ENCODE measurements at regions not wholly inside any gene's neighbourhood (a gene's known extent, or its start where the extent isn't known, plus 50 kb on each side); places are given as distances from the start of the nearest gene placed in this dataset.

DNA sequence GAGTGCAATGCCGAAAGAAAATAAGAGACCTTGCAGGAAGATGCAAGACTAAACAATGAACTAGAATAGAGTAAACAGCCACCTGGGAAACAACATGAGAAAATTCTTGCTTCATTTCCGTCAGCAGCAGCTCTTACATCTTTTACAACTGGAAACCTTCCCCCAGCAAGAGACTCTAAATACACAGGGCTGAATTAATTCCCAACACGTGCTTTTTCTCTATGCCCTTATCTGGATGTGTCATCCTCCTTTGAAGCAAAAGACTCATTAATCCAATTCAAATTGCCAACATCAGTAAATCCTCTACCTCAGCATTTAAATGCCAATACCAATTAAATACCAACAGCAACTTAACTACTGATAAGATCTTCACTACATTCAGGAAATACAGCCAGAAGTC is 99.0 kb upstream of the PDE1C start:
- DNase-seq = no peak

DNA sequence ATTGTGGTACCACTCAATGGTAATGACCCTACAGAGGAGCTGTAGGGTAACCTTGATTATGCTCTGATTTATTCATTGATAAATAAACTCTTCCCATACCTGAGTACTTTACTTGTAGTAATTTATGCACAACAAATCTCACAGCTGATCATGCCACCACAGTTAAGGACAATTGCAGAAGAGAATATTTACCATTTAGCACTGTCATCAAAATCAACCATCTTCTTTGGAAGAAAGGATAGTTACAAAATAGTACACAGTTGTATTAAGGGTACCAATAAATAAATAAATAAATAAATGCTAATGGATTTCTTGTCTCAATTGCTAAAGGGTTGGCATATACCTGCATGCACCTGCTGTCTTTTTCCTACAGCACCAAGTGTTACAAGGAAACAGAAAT is 97.6 kb upstream of the PDE1C start:
- DNase-seq = no peak

DNA sequence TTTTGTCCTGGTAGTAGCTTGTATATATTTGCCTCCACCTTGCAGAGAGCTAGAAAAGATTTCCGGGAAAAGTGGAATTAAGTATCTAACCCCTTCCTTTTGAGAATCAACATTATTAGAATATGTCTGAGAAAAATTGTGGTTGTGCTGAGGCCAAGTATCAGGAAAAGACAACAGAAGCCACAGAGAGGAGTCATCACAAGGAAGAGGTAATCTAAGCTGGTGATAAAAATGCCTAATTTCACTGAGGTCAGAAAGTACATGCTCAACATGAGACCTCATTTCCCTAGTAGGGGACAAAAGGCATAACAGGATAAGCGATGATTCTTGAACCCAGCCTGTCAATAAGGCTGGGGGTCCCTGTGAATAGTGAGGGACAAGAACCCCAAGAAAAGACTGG is 97.0 kb upstream of the PDE1C start:
- DNase-seq = no peak

DNA sequence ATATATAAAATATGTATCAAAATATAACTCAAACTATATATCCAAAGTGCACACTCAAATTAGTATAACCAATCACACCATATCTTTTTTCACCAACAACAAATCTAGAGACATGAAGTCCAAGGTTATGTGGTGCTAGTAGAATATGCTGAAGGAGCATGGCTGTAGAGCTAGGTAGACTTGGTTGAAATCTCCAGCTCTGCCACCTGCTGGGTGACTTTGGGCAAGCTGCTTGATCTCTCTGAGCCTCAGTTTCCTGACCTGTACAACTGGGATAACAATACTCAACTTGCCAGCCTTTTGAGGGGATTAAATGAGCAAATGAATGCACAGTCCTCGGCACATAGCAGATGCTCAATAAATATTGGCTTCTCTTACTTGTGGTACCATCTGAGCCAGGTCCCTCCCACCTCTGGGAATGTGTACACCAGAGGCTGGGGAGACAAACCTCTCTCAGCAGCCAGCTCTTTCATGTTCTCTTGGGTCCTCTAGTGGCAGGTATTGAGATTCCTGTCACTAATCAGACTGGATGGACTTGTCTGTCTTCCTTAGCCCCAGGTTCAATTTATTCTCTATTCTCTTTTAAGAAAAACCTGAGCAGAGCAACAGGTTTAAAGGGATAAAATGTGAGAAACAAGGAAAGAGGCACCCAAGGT is 94.3 kb upstream of the PDE1C start:
- DNase-seq = peak; percentile 85

DNA sequence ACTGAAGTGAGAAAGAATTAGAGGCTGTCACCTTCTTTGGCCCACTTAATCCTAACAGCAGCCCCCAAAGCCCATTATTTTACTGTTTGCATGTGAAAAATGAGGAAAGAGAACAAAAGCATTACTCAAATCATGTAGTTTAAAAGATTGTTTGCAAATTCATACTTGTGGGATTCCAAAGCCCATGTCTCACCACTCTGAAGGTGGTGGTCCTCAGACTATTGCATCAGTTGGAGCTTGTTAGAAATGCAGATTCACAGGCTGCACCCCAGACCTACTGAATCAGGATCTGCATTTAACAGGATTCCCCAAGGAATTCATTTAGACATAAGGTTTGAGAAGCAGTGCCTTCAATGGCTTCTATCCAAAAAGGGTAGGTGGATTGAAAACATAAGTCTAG is 93.7 kb upstream of the PDE1C start:
- no peak for DNase-seq

DNA sequence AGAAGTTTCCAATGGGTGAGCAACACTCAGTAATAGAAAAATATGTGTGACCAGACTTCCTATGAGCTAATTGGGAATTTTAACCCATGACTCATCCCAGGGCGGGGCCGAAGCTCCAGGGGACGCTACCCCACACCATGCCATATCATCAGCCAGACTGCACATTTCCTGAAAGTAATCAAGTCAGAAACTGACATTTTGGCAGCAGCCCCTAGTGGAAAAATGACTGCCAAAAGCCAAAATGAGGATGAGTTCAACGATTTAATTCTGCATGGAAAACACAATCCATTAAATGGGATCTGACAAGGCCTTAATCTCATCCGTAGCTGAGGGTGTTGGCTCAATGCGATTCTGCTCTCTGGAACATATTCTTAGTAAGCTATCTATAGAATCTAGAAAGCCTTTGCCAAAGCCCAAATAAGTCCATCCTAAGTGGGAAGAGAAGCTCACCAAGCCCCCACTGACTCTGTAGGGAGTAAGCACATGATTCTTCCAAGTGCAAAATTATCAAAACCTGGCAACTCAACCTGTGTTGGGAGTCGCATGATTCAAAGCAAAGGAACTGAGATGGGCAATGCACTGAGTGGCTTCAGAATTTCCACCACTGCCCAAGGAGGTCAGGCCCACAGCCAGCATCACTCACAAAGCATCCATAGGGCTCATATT is 93.1 kb upstream of the PDE1C start:
- DNase-seq = peak; percentile 86

DNA sequence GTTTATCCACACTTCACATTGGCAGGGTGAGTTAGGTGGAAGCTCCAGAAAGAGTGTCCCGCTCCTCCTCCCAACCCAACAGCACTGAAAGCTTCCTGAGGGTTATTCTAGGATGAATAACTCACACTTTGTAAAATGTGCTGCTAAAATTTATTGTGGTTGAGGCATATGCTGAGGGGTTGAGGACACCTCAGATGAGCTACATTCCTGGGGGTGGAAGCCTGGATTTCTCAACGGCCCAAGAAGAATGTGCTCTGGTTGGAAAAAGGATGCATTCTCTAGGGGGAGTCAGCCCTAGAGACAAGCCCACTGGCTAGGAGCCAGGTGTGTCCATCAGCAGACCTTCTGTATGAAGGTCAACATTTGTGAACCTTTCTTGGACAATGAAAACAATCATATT is 91.5 kb upstream of the PDE1C start:
- DNase-seq = no peak

DNA sequence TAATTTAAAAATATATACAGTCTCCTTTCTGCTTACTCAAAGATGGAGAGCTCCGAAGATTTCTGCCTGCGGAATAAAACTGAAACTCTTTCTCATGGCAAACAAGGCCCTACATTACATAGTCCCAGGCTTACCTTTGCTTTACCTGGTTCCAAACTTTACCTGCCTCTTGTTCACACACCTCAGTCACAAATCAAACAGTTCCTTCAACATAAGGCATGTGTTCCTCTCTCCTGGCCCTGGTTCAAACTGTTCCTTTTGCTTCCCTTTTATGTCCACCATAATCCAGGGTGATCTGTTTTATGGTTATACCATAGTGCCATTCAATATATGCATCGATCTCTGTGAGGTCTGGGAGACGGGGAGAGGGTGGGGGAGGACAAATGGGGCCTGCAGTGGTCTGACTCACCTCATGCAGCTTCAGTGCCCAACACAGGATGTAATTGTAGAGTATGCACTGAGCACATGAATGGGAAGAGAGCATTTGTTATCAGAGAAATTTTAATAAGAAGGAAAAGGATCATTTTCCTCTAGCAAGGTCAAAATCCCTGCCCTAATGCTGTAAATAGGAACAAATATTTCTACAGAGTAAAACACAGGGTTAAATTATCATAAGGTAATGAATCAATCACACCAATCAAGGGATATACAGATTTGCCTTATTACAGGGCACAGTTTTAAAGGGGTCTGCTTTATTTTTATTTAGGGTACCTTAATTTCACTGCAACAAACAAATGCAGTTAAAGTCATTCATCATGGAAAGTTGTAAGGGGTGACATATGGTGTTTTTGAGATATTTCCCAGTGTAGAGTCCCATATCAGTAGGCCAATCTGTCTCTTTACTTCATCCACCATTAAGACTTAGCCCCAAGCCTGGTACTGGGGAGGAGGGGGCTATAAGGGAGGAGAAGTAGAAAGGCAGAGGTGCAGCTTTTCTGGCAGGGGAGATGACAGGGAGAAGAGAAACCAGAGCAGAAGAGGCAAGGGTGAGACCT is 88.8 kb upstream of the PDE1C start:
- DNase-seq = peak; percentile 97

DNA sequence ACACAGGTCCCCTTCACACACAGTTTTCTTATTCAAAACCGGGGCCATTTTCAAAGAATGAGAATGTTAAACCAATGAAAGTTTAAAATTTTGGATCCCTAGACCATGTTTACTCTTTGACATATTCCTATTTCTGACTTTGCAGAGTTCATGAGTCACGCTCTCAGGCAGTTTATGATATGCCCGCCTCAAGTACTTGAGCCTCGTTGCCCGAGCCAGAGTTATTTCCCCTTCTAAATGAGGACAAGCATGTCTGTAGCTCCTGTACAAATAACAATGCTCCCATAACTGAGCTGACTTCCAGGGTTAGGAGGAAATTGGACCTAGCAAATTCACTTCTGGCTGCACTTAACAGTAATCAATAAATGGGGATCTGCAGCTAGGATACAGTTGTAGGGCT is 87.9 kb upstream of the PDE1C start:
- no peak for DNase-seq

DNA sequence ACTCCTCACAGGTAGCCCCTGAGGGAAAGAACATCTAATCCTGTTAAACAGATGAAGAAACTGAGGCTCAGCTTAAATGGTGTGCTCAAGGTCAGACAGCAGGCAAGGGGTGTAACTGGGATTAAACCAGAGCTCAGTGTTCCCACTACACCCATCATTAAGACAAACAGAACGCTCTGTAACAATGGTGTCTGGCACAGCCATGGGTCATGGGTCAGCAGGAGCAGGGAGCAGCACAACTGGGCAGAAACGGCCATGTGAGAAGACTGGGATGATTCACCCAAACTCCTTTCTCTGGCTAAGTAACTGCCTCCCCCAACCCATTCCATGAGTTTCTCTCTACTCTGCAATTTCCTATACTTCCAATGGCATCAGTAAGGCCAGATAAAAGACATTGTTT is 85.5 kb upstream of the PDE1C start:
- DNase-seq = no peak

DNA sequence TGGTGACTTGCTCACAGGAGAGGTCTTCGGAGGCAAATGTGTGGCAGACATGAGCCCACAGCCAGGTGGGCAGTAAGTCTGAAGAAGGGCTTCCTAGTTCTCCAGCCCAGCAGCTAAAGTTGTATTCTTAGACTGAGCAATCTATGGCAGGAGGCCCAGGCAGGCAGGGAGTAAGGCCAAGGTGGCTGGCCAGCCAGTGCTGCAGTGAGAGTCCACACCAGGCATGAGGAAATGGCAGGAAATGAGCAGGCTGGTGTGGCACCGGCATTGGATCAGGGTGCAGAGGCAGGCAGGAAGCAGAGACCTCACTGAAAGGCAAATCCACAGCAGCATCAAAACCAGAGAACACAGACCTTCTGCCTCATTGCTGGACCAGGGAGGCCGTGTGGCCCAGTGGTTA is 84.6 kb upstream of the PDE1C start:
- no peak for DNase-seq

DNA sequence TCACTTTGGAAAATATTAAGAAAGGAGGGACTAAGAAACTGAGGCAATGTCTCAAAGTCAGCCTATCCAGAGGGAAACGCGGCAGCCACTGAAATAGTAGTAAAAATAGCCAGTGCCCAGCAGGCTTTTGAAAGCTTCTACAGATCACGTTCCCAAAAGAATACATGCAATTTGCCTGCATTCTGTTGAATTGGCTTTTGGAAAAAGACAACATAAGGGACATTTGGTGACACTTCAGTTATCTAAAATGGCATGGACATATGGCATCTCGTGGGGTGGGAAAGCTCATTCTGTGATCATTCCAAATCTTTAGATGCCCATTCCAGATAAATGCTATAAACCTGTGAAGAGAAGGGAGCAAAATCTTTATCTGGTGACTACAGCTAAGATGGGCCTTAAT is 82.8 kb upstream of the PDE1C start:
- no peak for DNase-seq

DNA sequence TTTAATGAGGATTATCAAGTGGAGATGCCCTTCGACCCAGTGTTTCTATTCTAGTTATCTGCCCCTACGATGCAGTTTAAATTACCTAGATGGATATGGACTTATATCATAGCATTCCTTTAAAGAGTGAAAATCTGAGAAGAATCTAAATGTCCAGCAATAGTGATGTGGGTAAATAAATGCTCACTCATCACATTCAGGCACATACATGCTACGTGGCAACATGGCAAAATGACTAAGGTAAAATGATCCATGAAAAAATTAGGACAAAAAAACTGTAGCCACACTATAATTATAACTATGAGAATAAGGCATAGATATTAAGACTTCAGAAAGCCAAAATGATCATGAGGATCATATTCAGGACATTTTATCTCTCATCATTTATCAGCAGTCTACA is 82.4 kb upstream of the PDE1C start:
- DNase-seq = no peak

DNA sequence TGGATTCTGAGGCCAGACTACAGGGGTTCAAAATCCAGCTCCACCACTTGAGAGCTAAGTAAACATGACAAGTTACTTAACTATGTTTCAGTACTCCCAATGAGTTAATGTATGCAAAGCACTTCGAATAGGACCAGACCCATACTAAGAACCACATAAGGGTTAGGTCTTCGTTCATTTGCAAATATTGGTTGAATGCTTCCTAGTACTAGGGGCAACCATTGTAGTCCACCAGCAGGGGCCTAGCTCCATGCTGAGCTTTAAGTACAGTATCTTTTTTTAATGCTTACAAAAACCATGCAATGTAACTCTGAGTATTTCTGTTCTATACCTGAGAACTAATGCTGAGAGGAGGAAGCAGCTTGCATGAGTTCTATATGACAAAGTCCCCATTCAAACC is 80.4 kb upstream of the PDE1C start:
- DNase-seq = no peak

DNA sequence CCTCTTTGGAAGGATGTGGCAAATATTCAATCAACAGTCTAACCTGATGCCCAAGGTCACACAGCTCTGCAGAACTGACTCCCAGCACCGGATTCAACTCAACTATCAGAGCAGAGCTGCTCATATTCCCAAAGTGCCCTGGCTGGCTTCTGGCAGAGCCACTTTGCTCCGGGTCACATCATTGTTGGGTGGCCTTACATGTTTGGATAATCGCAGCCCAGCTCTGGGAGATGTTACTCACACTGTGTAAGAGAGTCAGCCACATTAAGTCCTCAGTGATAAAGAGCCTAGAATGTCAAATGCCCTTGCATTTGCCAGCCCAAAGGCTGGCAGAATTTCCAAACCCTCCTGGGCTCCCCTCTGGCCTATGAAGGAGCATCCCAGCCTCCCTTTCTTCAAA is 79.8 kb upstream of the PDE1C start:
- DNase-seq = no peak

DNA sequence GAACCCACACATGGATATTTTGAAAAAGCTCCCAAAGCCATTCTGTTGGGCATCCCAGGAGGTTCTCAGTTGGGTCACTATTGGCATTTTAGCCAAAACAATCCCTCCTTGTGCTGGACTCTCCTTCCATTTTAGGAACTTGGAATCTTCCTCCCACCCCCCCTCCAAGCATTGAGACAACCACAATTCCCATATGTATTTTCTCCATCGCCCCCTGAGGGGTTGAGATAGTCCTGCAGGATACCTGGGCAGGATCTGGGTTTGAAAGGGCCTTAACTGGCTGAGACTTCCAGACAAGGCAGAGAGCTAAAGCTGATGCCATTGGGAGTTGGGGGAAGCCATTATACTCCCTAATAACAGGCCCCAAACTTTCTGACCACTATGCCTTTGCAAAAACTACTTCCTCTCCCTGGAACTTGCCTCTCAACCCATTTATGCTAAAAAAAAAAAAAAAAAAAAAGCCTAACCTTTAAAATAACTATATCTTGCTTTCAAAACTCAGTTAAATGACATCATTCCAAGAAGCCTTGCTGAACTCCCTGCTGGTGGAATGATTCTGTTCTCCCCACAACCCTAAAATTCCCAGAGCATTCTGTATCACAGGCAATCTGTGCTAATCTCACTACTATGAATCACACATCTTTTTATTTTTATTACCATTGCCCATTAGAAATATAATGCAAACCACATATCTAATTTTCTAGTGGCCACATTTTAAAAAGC is 77.5 kb upstream of the PDE1C start:
- DNase-seq = peak; percentile 34

DNA sequence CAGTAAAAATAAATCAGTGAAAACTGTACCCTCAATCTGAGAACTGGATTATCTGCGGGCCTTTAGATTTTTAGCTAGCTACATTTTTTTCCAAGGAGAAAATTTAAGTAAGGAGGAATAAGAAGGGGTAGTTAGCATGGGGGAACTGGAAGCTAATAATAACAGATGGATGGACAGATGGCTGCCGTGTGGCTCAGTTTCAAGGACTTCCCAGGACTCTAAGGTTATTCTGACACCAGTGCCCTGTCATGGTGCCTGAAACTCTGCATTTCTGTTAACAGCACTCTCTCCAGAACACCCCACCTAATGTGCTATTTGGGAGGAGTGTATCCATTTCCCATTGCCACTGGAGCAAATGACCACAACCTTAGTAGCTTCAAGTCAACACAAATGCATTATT is 75.7 kb upstream of the PDE1C start:
- peak; percentile 93 for DNase-seq

DNA sequence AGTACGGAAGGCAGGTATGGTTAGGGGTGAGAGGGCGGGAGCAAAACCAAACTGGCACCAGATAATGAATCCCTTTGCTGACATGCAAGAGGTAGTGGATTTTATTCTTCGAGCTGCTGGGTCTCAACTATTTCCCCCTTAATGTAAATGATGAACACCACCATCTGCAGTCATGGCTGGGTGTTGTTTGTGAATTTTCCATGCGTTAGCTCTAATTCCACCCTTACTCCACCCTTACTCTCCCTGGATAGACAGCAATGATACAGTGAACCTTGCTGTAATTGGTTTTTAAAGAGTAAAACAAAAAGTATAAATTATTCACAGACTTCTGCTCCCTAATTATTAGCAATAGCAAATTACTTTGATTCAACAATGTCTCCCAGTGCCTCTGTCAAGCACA is 74.5 kb upstream of the PDE1C start:
- peak; percentile 55 for DNase-seq

DNA sequence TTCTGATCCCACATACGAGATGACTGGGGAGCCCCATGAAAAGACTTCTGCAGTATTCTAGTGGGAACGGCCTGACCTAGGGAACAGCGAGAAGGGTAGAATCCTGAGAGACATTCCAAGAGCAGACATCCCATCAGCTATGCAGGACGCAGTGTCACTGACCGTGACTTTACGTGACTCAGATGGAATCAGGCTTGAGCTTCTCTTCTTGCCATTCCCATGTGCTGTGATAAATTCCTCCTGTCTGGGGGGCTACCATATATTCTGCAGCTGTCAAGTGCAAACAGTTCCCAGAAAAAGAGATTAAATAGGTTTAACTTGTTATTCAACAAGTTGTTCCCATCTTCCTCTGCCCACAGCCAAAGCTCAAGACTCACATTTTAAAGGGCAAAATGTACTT is 73.1 kb upstream of the PDE1C start:
- DNase-seq = no peak

DNA sequence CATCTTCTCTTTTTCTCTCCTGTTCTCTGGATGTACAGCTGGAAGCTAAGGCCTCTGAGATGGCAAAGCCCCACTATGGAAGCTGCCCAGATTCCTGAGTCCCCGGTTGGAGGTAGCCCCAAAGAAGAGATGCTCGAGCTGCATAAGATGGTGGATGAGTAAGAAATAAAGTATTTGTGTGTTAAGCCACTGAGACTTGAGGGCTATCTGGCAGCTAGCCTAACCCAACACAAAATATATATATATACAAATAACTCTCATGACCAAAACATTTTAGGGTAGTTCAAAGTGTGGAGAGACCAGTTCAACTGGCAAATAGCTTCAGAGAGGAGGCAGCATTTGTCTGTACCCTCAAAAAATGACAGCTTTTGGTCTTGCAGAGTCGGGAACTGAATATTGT is 72.4 kb upstream of the PDE1C start:
- DNase-seq = no peak

DNA sequence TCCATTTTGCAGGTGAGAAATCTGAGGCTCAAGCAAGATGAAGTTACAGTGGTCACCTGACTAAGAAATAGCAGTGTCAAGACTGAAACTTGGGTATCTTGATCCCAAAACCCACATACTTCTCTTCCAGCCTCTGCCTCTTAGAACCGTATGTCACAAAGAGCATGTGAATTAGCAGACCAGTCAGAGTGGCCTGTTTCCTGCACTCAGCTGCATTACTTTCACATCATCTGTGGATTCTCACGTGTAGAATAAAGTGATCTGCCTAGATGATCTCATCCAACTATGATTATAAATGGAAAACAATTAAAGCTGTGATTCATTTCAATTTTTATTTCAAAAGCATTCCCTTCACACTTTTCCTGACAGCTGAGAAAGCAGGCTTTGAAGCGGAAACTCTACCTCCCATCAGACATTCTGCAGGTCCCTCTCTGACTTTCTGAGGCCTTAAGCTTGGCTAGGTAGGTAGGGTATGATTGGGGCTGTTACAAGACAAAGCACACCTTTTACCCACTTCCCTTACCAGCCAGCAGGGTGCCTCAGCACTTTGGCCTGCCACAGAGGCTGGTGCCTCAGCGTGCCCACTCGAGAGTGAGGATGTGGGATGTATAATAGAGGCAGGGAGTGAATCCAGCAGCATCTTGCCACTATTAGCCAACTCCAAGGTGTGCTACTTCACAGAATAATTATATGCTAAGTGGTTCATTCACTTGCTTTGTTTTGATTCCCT is 70.2 kb upstream of the PDE1C start:
- no peak for DNase-seq

DNA sequence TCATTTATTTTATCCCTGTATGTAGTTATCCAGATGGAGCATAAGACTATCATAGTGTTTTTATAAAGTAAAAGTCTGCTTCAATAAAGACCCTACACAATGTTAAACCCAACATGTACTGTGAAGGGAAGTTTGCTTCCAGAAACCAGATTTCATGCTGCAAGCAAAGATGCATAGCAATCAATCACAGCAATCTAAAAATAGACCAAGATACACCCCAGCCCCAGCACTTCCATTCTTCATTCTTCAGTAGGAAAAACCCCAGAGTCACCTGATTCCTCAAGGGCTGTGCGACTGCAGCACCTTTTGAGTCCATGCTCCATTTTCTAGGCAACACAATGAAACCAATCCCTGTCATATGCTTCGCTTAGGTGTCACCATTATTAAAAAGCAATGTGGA is 66.9 kb upstream of the PDE1C start:
- no peak for DNase-seq

DNA sequence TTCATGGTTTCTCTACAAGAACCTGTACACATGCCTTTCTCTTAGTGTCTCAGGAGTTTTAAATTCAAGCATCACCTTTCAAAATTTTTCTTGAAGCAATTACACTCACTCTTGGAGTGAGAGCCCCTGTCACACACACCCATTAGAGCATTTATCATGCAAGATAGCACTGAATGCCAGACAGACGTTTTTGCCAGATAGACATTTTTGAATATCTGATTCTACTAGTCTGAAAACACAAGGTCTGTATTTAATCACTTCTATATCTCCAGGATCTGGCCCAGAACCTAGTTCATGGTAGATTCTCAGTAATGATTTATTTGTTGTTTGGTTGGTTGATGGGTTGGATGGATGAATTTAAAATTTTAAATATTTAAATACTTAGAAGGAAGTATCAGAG is 60.9 kb upstream of the PDE1C start:
- DNase-seq = no peak

Data from DMS 273 treated with DMSO at 0.1 percent for 48 hours (cell line).